Type B pancreatic cell (in vitro differentiated cells): ENCODE measurements at regions not wholly inside any gene's neighbourhood (a gene's known extent, or its start where the extent isn't known, plus 50 kb on each side); places are given as distances from the start of the nearest gene placed in this dataset.
"Not testable (repeated sequence)": the region's sequence is repeated elsewhere in the genome, so short reads cannot be mapped to it uniquely, and the experiment has no call there.

Experiments
- DNase-seq: peaks from one replicate; pipeline ENCODE4 v3.0.0; 2021; ENCODE audit warnings: mixed read lengths; ENCODE audit not compliant: unreplicated experiment; ENCODE audit errors: extremely low spot score
- H3K27ac Mint-ChIP-seq: 2 replicates; pipeline ENCODE4 v1.8.0; 2021; ENCODE audit warnings: mild to moderate bottlenecking, mixed read lengths
- H3K27me3 Mint-ChIP-seq: 2 replicates; pipeline ENCODE4 v1.8.0; 2021; ENCODE audit warnings: mixed read lengths
- H3K36me3 Mint-ChIP-seq: 2 replicates; pipeline ENCODE4 v1.8.0; 2021; ENCODE audit warnings: mixed read lengths
- H3K4me1 Mint-ChIP-seq: one replicate; pipeline ENCODE4 v1.8.0; 2021; ENCODE audit warnings: mixed read lengths; ENCODE audit not compliant: unreplicated experiment
- H3K4me3 Mint-ChIP-seq: 2 replicates; pipeline ENCODE4 v1.8.0; 2021; ENCODE audit warnings: mild to moderate bottlenecking, mixed read lengths
- H3K9me3 Mint-ChIP-seq: 2 replicates; pipeline ENCODE4 v1.8.0; 2021; ENCODE audit warnings: mixed read lengths
- TF ChIP-seq, protein P1 (sequence below): fragments of 200-600 bp; sonication (generic); conservative IDR thresholded peaks from 2 replicates; pipeline ENCODE4 v1.5.0; 2021; ENCODE audit warnings: antibody characterized with exemption, mild to moderate bottlenecking

DNA sequence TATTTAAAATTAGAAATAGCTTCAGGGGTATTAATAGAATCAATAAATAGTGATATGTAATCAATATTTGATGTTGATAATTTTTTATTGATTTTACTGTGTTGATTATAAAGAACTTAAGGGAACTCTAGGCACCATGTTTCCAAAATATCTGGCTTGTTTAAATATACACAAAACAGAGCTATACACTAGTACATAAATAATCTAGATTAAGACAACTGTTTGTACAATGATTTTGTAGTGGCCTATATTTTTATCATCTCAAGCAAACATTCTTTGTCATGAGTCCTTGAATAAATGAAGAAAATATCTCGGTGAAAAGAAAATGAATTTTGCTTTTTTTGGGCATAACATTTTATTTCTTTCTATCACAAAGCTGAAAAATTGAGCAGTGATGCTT is 117.1 kb upstream of the KRR1 start:
- Mint-ChIP-seq H3K27ac (no peak overlapping the region), H3K4me3 (no peak overlapping the region), H3K36me3 (no peaks in the 10 kb centered on the region), H3K27me3 (no peaks in the 10 kb centered on the region), H3K4me1 (peaks cover 15% of the 10 kb centered on the region), H3K9me3 (no peaks in the 10 kb centered on the region)
- TF ChIP-seq, protein P1, sequence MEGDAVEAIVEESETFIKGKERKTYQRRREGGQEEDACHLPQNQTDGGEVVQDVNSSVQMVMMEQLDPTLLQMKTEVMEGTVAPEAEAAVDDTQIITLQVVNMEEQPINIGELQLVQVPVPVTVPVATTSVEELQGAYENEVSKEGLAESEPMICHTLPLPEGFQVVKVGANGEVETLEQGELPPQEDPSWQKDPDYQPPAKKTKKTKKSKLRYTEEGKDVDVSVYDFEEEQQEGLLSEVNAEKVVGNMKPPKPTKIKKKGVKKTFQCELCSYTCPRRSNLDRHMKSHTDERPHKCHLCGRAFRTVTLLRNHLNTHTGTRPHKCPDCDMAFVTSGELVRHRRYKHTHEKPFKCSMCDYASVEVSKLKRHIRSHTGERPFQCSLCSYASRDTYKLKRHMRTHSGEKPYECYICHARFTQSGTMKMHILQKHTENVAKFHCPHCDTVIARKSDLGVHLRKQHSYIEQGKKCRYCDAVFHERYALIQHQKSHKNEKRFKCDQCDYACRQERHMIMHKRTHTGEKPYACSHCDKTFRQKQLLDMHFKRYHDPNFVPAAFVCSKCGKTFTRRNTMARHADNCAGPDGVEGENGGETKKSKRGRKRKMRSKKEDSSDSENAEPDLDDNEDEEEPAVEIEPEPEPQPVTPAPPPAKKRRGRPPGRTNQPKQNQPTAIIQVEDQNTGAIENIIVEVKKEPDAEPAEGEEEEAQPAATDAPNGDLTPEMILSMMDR = no peak
- DNase-seq = no peak

DNA sequence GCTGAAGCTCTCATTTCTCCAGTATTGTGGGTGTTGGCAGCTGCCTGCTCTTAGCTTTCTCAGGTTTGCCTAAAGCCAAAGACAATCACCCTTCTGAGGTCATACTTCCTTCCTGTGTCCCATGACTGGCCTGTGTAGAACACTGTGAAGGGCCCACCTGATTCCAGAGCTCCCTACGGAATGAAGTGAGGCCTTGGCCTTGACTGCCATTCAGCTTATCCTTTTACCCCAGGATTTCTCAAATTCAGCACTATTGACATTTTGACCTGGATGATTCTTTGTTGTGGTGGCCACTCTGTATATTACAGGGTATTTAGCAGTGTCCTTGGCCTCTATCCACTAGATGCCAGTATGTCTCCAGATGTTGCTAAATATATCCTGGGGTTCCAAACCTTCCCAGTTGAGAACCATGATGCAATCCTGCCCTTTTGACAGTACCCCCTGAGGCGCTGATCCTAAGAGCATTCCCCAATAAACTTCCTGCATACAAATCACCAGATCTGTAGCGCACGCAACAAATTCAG is 112.3 kb upstream of the KRR1 start:
- no peaks in the 10 kb centered on the region for H3K36me3 Mint-ChIP-seq
- no peak overlapping the region for H3K4me3 Mint-ChIP-seq
- peaks cover 6% of the 10 kb centered on the region for H3K4me1 Mint-ChIP-seq
- H3K27me3 Mint-ChIP-seq = no peaks in the 10 kb centered on the region
- no peak for DNase-seq
- TF ChIP-seq, protein P1 = peak; percentile 63
- H3K27ac Mint-ChIP-seq = no peak overlapping the region
- H3K9me3 Mint-ChIP-seq = no peaks in the 10 kb centered on the region

DNA sequence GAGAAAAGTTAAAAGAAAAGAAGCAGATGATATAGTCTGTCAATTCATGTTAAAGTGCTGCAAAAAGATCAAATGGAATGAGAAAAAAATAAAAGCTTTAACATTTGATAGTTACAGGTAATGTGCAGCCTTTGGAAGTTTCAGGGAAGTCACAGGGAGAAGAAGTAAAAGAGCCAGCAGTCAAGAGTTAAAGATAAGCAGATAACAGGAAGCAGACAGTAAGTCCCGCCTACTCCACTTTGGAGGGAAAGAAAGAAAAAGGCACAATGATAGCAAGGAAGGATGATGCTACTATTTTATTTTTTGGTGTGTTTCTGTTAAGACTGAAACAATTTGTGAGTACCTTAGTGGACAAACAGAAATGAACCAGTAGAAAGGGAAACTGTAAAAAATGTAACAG is 111.1 kb upstream of the KRR1 start:
- no peaks in the 10 kb centered on the region for H3K36me3 Mint-ChIP-seq
- no peak for DNase-seq
- H3K9me3 Mint-ChIP-seq = no peaks in the 10 kb centered on the region
- TF ChIP-seq, protein P1 = no peak
- H3K4me3 Mint-ChIP-seq = no peak overlapping the region
- no peak overlapping the region for H3K27ac Mint-ChIP-seq
- peaks cover 6% of the 10 kb centered on the region for H3K4me1 Mint-ChIP-seq
- H3K27me3 Mint-ChIP-seq = no peaks in the 10 kb centered on the region

DNA sequence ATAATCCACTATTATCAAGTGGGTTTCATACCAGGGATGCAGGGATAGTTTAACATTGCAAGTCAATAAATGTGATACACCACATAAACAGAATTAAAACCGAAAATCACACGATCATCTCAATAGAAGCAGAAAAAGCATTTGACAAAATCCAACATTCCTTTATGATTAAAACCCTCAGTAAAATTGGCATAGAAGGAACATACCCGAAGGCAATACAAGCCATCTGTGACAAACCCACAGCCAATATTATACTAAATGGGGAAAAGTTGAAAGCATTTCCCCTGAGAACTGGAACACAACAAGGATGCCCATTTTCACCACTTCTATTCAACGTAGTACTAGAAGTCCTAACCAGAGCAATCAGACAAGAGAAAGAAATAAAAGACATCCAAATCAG is 103.0 kb upstream of the KRR1 start:
- not testable (repeated sequence) for H3K4me3 Mint-ChIP-seq, DNase-seq, H3K4me1 Mint-ChIP-seq, H3K27me3 Mint-ChIP-seq, H3K36me3 Mint-ChIP-seq, H3K27ac Mint-ChIP-seq, H3K9me3 Mint-ChIP-seq

DNA sequence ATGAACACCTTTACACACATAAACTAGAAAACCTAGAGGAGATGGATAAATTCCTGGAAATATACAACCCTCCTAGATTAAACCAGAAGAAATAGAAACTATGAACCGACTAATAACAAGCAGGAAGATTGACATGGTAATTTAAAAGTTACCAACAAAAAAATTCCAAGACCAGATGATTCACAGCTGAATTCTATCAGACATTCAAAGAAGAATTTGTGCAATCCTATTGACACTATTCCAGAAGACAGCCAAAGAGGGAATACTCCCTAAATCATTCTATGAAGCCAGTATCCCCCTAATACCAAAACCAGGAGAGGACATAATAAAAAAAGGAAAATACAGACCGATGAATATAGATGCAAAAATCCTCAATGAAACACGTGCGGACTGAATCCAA is 102.6 kb upstream of the KRR1 start:
- Mint-ChIP-seq H3K4me3 (no peak overlapping the region), H3K9me3 (peaks cover 7% of the 10 kb centered on the region), H3K27me3 (no peaks in the 10 kb centered on the region), H3K4me1 (no peaks in the 10 kb centered on the region), H3K27ac (no peak overlapping the region), H3K36me3 (peaks cover 4% of the 10 kb centered on the region)
- TF ChIP-seq, protein P1 = no peak
- DNase-seq = no peak

DNA sequence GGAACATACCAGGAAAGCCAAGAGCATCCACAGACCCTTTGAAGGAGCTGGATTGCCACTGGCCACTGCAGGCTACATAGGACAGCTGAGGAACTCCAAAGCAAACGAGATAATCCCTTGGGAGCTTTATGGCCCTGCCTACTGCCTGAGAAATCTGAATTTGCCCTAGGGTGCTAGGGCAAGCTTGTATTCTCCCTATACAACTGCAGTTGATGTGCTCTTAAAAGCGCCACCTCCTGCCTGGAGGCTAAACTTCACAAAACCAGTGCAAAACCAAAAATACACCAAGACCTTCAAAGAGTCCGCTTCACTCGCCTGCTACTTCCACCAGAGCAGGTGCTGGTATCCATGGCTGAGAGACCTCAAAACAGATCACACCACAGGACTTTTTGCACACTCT is 99.6 kb upstream of the KRR1 start:
- TF ChIP-seq, protein P1 = no peak
- no peak overlapping the region for H3K27ac Mint-ChIP-seq
- H3K4me3 Mint-ChIP-seq = no peak overlapping the region
- H3K4me1 Mint-ChIP-seq = peaks cover 5% of the 10 kb centered on the region
- peaks cover 7% of the 10 kb centered on the region for H3K9me3 Mint-ChIP-seq
- H3K27me3 Mint-ChIP-seq = no peaks in the 10 kb centered on the region
- no peak for DNase-seq
- peaks cover 4% of the 10 kb centered on the region for H3K36me3 Mint-ChIP-seq
